ENCODE measurements at regions not wholly inside any gene's neighbourhood (a gene's known extent, or its start where the extent isn't known, plus 50 kb on each side); places are given as distances from the start of the nearest gene placed in this dataset.

DNA sequence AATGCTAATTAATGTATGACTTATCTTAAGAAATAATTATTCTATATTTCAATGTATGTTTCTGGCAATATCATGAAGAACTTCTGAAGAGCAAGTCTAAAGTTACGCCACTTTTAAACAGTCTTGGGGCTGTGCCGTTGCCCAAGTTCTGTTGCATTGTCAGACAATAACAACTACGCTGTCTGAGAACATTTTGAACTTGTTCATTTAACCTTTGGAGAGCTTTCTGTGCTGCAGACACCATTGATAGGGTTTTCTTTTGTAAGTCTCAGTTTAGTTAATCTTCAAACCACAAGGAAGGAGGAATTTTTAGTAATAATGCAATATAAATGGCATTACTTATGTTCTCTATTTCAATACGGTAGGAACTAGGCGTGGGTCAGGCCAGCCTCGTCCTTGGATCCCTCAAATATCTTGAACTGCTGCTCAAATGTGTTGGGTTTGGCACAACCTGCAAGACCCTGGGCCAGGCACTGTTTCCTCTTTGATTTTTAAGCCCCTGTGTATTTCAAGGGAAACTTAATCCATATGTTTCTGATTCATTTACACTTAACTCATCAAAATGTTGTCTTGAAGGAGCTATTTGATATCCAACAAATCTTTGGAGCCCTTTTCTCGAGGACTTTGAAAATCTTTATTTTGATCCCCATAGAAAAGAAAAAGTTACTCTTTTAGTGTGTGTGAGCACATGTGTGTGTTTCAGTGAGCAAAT is 215.5 kb downstream of the INHBA start:
- TF ChIP-seq EZH2phosphoT487 (IDR thresholded peaks at IDR 0.05) (no peak), EZH2 (IDR thresholded peaks at IDR 0.05) (no peak)
- H3K79me2 ChIP-seq (ENCODE audit: low read depth), result no peaks in the 10 kb centered on the region
- no peak overlapping the region for H3K4me2 ChIP-seq
- Mint-ChIP-seq H3K4me1 (no peaks in the 10 kb centered on the region), H3K36me3 (no peaks in the 10 kb centered on the region), H3K4me3 (no peak overlapping the region), H3K9me3 (no peaks in the 10 kb centered on the region), H3K27ac (no peak overlapping the region), H3K27me3 (ENCODE audit: insufficient read depth, low read depth) (no peaks in the 10 kb centered on the region)
- no peaks in the 10 kb centered on the region for H3F3A ChIP-seq (ENCODE audit: low read depth)
- no peaks in the 10 kb centered on the region for H3K36me3 ChIP-seq
- H3K9ac ChIP-seq, result no peak overlapping the region
- no peaks in the 10 kb centered on the region for H4K20me1 ChIP-seq (ENCODE audit: low read depth)
- H3K4me1 ChIP-seq, result no peaks in the 10 kb centered on the region
- no peak overlapping the region for H3K4me3 ChIP-seq
- no peaks in the 10 kb centered on the region for H3K27me3 ChIP-seq
- no peak overlapping the region for H3K27ac ChIP-seq
- no peak for DNase-seq (ENCODE audit: low spot score)
- no peak overlapping the region for H2AFZ ChIP-seq (replicated peaks)
- H3K9me3 ChIP-seq (ENCODE audit: low read depth), result no peaks in the 10 kb centered on the region

DNA sequence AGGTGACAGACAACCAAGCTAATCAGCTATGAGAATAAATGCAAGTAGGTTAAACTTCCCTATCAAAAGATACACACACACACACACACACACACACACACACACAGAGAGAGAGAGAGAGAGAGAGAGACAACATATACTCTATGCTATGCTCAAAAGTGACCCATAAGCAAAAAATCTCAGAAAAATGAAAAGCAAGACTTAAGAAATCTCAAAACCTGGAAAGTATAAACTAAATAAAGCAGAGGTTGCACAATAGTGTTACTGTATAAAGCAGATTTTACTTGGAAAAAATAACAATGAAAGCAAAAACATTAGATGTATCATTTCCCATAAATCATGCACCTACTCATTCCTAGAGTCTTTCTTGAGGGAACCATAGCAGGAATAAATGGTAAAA is 221.5 kb downstream of the INHBA start:
- no peak overlapping the region for H3K4me3 Mint-ChIP-seq
- Histone ChIP-seq H3K9ac (no peak overlapping the region), H4K20me1 (ENCODE audit: low read depth) (no peaks in the 10 kb centered on the region), H3K4me2 (no peak overlapping the region), H3K27me3 (no peaks in the 10 kb centered on the region), H3K27ac (no peak overlapping the region), H3K79me2 (ENCODE audit: low read depth) (no peaks in the 10 kb centered on the region), H2AFZ (replicated peaks) (no peak overlapping the region), H3F3A (ENCODE audit: low read depth) (no peaks in the 10 kb centered on the region), H3K4me3 (no peak overlapping the region), H3K4me1 (no peaks in the 10 kb centered on the region), H3K9me3 (ENCODE audit: low read depth) (no peaks in the 10 kb centered on the region), H3K36me3 (no peaks in the 10 kb centered on the region)
- H3K9me3 Mint-ChIP-seq, result peaks cover 6% of the 10 kb centered on the region
- H3K27ac Mint-ChIP-seq, result no peak overlapping the region
- no peaks in the 10 kb centered on the region for H3K4me1 Mint-ChIP-seq
- no peak for DNase-seq (ENCODE audit: low spot score)
- TF ChIP-seq EZH2phosphoT487 (IDR thresholded peaks at IDR 0.05) (no peak), EZH2 (IDR thresholded peaks at IDR 0.05) (no peak)
- TF ChIP-seq, protein P1, sequence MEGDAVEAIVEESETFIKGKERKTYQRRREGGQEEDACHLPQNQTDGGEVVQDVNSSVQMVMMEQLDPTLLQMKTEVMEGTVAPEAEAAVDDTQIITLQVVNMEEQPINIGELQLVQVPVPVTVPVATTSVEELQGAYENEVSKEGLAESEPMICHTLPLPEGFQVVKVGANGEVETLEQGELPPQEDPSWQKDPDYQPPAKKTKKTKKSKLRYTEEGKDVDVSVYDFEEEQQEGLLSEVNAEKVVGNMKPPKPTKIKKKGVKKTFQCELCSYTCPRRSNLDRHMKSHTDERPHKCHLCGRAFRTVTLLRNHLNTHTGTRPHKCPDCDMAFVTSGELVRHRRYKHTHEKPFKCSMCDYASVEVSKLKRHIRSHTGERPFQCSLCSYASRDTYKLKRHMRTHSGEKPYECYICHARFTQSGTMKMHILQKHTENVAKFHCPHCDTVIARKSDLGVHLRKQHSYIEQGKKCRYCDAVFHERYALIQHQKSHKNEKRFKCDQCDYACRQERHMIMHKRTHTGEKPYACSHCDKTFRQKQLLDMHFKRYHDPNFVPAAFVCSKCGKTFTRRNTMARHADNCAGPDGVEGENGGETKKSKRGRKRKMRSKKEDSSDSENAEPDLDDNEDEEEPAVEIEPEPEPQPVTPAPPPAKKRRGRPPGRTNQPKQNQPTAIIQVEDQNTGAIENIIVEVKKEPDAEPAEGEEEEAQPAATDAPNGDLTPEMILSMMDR (IDR thresholded peaks at IDR 0.05), result no peak
- no peaks in the 10 kb centered on the region for H3K36me3 Mint-ChIP-seq
- no peaks in the 10 kb centered on the region for H3K27me3 Mint-ChIP-seq (ENCODE audit: insufficient read depth, low read depth)

DNA sequence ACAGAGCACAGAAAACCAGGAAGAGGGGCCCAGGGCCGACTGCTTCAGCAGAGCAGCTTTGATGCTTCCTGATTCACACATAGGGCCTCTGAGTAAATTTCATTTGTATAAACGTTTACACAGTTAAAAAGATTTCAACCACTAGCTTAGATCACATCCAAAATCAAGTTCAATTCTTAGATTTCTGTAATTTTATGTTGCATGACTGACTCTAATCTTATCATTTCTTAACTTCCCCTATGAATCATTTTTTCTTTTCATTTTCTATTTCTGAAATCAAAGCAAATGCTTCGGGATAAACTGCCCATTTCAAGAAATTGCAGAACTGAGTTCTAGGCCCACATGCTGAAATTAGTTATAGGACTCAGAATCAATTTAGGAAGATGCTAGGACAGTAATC is 224.7 kb downstream of the INHBA start:
- no peak overlapping the region for H3K4me2 ChIP-seq
- no peaks in the 10 kb centered on the region for H3K4me1 ChIP-seq
- no peaks in the 10 kb centered on the region for H3K4me1 Mint-ChIP-seq
- no peak for DNase-seq (ENCODE audit: low spot score)
- no peaks in the 10 kb centered on the region for H3K27me3 Mint-ChIP-seq (ENCODE audit: insufficient read depth, low read depth)
- H3K27me3 ChIP-seq, result no peaks in the 10 kb centered on the region
- H3K9me3 ChIP-seq (ENCODE audit: low read depth), result no peaks in the 10 kb centered on the region
- peaks cover 6% of the 10 kb centered on the region for H3K9me3 Mint-ChIP-seq
- H2AFZ ChIP-seq (replicated peaks), result no peak overlapping the region
- no peaks in the 10 kb centered on the region for H3K36me3 Mint-ChIP-seq
- TF ChIP-seq EZH2 (IDR thresholded peaks at IDR 0.05), result no peak
- TF ChIP-seq, protein P1 (IDR thresholded peaks at IDR 0.05), result no peak
- H3K27ac Mint-ChIP-seq, result no peak overlapping the region
- H4K20me1 ChIP-seq (ENCODE audit: low read depth), result no peaks in the 10 kb centered on the region
- no peak overlapping the region for H3K9ac ChIP-seq
- H3K79me2 ChIP-seq (ENCODE audit: low read depth), result no peaks in the 10 kb centered on the region
- H3F3A ChIP-seq (ENCODE audit: low read depth), result no peaks in the 10 kb centered on the region
- H3K27ac ChIP-seq, result no peak overlapping the region
- H3K4me3 Mint-ChIP-seq, result no peak overlapping the region
- H3K4me3 ChIP-seq, result no peak overlapping the region
- H3K36me3 ChIP-seq, result no peaks in the 10 kb centered on the region

DNA sequence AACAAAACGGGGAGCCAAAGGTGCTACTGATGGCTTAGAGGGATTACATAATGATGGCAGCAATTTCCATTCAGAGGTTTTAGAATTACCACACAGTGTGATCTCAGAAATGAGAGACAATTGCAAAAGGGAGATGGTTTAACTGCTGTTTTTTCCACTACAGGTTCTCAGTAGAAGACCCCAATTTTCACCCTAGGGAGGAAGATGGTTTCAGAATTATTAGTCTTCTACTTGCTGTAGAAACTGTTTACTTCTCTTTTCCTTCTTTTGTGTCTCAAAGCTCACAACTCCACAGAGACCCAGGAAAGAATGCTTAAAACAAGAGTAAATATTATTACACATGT is 226.5 kb downstream of the INHBA start:
- Mint-ChIP-seq H3K36me3 (no peaks in the 10 kb centered on the region), H3K9me3 (peaks cover 6% of the 10 kb centered on the region), H3K4me3 (no peak overlapping the region), H3K27me3 (ENCODE audit: insufficient read depth, low read depth) (no peaks in the 10 kb centered on the region), H3K4me1 (no peaks in the 10 kb centered on the region), H3K27ac (no peak overlapping the region)
- H3K36me3 ChIP-seq, result no peaks in the 10 kb centered on the region
- no peak overlapping the region for H3K9ac ChIP-seq
- H3K4me1 ChIP-seq, result no peaks in the 10 kb centered on the region
- H3K9me3 ChIP-seq (ENCODE audit: low read depth), result no peaks in the 10 kb centered on the region
- H3K4me3 ChIP-seq, result no peak overlapping the region
- H2AFZ ChIP-seq (replicated peaks), result no peak overlapping the region
- no peak overlapping the region for H3K27ac ChIP-seq
- no peaks in the 10 kb centered on the region for H3K27me3 ChIP-seq
- TF ChIP-seq, protein P1 (IDR thresholded peaks at IDR 0.05), result no peak
- TF ChIP-seq EZH2 (IDR thresholded peaks at IDR 0.05), result no peak
- TF ChIP-seq EZH2phosphoT487 (IDR thresholded peaks at IDR 0.05), result no peak
- no peaks in the 10 kb centered on the region for H3K79me2 ChIP-seq (ENCODE audit: low read depth)
- no peaks in the 10 kb centered on the region for H3F3A ChIP-seq (ENCODE audit: low read depth)
- no peak overlapping the region for H3K4me2 ChIP-seq
- no peak for DNase-seq (ENCODE audit: low spot score)
- no peaks in the 10 kb centered on the region for H4K20me1 ChIP-seq (ENCODE audit: low read depth)

Data from neural progenitor cell (in vitro differentiated cells).